EL (cell line): ENCODE measurements at regions not wholly inside any gene's neighbourhood (a gene's known extent, or its start where the extent isn't known, plus 50 kb on each side); places are given as distances from the start of the nearest gene placed in this dataset.
A peak's percentile ranks its signal among the peaks of the same experiment; 100 is the strongest.
"Not testable (repeated sequence)": the region's sequence is repeated elsewhere in the genome, so short reads cannot be mapped to it uniquely, and the experiment has no call there.

Experiments
- DNase-seq: peaks from one replicate; pipeline ENCODE4 v3.0.0-alpha.2; 2016

DNA sequence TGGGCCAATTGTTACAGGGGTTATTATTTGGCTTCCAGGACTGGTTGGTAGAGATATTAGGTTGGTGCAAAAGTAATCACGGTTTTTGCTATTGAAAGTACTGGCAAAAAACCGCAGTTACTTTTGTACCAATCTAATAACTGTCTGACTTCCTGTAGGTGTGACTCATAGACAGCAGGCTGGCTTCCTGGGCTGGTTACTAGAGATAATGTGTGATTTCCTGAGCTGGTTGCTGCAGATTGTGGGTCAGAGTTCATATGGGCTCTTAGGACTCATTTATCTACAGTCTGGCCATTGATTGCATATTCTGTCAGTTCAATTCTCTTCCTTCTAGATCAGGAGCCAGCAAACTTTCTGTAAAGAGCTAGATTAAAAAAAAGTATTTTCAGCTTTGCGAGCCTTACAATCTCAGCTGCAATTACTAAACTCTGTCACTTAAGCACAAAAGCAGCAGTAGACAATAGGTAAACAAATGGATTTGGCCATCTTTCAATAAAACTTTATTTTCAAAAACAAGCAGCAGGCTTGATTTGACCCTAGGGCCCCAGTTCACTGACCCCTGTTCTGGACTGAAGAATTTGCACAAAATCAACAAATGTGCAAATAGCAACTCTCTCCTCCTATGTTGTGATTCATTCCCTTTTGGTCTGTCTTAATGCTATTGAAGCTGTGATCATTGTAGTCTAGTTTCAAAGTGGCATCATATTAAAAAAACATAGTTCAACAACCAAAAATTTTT lies 50.8 kb upstream of the BOD1L1 start:
- peak; percentile 27 for DNase-seq

DNA sequence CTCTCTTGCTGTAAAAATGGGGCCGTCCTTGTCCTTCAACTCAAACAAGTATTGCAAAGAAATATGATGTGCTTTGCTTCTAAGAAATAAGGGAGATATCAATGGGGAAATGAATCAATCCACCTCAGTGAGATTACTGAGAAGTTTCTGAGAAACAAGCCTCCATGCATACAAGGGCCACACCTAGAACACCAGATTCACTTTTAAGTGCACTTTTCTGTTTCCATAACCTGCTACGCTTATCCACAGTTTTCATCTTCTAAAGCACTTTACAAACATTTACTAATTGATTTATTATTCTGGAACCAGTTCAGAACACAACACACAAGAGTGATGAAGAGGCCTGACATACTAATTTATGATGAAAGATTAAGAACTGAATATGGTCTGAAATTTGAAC lies 54.0 kb upstream of the BOD1L1 start:
- no peak for DNase-seq

GRCh38 chr4:13694256-13694655 lies 66.7 kb upstream of the BOD1L1 start:
- DNase-seq: no peak

DNA sequence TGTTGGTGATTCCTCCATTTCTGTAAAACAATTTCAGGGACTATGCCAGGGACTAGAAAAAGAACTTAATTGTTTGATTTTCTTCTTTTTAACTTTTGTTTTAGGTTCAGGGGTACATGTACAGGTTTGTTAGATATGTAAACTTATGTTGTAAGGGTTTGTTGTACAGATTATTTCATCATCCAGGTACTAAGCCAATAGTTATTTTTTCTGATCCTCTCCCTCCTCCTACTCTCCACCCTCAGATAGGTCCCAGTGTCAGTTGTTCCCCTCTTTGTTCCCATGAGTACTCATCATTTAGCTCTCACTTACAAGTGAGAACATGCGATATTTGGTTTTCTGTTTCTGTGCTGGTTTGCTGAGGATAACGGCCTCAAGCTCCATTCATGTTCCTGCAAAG lies 70.8 kb upstream of the BOD1L1 start:
- DNase-seq: no peak

DNA sequence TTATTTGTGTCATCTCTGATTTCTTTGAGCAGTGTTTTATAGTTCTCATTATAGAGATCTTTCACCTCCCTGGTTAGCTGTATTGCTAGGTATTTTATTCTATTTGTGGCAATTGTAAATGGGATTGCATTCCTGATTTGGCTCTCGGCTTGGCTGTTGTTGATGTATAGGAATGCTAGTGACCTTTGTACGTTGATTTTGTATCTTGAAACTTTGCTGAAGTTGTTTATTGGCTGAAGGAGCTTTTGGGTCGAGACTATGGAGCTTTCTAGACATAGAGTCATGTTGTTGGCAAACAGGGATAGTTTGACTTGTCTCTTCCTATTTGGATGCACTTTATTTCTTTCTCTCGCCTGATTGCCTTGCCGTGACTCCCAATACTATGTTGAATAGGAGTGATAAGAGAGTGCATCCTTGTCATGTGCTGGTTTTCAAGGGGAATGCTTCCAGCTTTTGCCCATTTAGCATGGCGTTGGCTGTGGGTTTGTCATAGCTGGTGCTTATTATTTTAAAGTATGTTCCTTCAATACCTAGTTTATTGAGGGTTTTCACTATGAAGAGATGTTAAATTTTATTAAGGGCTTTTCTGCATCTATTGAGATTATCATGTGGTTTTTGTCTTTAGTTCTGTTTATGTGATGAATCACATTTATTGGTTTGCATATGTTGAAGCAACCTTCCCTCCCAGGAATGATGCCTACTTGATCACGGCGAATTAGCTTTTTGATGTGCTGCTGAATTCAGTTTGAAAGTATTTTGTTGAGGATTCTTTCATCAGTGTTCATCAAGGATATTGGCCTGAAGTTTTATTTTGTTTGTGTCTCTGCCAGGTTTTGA lies 72.7 kb upstream of the BOD1L1 start:
- peak; percentile 93 for DNase-seq

GRCh38 chr4:13700858-13701140 lies 73.3 kb upstream of the BOD1L1 start:
- not testable (repeated sequence) for DNase-seq

DNA sequence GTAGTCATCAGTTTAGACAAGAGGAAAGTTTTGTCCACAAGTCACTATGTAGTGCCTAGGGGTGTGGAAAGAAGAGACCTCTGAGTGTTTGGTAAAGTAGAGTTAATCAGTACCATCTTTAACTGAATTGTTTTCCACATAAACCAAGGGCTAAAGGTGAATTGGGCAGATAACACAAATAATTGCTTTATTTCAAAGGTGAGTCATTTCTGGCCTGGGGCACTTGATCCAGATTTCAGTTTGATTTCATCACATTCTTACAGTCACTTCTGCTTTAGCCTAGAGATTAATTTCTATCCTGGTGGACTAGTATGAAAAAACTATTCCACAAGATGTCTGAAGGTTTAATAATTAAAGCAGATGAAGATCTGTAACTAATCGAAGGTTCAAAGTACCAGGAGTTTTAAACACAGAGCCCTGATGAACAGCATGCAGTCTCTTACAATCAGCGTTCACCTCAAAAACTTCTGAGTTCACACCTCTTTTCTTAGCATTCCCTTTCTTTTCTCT lies 74.5 kb upstream of the BOD1L1 start:
- DNase-seq: peak; percentile 89

DNA sequence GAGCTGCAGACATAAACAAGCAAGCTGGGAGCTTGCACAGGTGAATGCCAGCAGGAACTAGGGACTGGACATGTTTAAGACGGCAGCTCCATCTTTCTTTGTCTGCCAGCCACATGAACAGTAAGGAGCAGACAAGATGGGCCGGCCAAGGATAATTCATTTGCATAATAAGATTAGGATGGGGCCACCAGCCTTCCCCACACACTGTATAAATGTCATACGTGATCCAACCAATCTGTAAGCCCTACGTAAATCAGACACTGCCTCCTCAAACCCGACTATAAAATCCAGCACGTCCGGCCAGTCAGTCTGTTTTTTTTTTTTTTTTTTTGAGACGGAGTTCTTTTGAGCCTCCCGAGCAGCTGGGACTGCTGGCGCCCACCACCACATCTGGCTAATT lies 75.6 kb upstream of the BOD1L1 start:
- no peak for DNase-seq

- no peak for DNase-seq
These were observed 76.5 kb upstream of the BOD1L1 start for GRCh38 chr4:13704035-13704434.

GRCh38 chr4:13704761-13705160 lies 77.2 kb upstream of the BOD1L1 start:
- no peak for DNase-seq

DNA sequence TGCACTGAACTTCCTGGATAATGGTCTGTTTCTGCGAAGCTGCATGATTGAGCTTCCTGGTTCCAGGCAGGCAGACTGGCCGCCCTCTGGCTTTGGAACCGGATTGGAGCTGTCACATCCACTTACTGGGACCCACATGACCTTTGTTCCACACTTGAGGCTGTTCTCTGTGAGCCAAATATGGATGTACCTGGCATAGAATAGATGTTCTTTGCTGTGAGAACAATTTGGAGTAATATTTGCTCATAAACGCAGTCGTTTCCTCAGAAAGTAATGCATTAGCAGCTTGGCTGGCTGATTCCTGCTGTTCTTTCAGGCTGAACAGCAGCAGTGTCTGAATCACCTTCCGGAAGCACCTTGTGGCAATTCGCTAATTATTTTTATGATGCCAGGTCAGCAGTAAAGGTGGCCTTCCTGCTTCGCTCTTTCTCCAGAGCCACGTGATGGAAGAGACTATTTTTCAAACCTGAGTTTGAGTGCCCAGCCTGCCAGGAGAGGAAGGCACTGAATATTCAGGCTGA lies 78.1 kb upstream of the BOD1L1 start:
- no peak for DNase-seq

DNA sequence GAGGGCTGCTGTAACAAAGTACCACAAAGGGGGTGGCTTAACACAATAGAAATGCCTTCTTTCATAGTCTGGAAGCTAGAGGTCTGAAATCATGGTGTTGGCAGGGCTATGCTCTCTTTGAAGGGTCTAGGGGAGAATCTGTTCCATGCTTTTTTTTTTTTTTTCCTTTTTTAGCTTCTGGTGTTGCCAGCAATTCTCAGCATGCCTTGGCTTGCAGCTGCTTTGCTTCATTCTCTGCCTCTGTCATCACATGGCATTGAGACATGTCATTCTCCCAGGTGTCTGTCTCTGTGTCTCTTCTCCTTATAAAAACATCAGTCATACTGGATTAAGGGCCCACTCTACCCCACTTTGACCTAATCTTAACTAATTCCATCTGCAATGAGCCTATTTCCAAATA lies 78.6 kb upstream of the BOD1L1 start:
- DNase-seq: no peak

- no peak for DNase-seq
These were observed 79.2 kb upstream of the BOD1L1 start for GRCh38 chr4:13706716-13707115.

- no peak for DNase-seq
These were observed 82.8 kb upstream of the BOD1L1 start for GRCh38 chr4:13710246-13710885.

- no peak for DNase-seq
These were observed 83.8 kb upstream of the BOD1L1 start for GRCh38 chr4:13711233-13711785.

GRCh38 chr4:13721894-13722293 lies 94.4 kb upstream of the BOD1L1 start:
- no peak for DNase-seq

DNA sequence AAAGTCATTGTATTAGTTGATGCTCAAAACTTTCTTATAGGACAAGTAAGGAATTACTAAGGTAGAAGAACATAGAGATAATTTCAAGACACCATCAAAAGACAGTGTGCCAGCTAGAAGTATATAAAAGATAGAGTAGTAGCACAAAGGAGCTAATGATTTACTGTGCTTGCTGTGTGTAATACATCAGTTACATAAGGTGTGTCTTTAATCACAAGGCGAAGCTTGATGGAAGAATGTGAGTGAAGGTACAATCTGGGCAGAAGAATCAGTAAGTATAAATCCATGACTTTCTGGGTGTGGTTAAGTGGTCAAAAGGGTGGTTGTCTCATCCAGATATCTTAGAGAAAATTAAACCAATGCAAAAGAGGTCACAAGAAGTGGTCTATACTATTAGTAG lies 95.1 kb upstream of the BOD1L1 start:
- no peak for DNase-seq

DNA sequence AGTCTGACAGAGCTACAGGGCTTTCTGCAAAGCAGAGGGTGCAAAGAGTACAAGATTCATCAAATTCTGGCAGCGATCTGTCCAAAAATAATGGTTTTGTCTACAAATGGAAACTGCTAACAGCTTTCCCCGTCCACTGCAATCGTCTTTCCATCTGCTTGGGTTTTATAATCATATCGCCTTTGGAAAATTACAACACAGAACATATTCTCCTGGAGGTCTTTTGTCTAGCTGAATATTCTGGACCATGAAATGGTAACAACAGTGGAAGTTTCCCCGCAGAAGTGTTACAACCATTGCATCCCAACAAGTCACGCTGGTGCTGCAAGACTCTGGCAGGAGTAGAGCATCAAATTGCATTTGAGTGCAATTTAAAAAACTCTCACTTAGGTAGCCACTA lies 101.2 kb upstream of the BOD1L1 start:
- DNase-seq: no peak

GRCh38 chr4:13731019-13731418 lies 103.5 kb upstream of the BOD1L1 start:
- no peak for DNase-seq

- no peak for DNase-seq
These were observed 106.3 kb upstream of the BOD1L1 start for GRCh38 chr4:13733817-13734216.

GRCh38 chr4:13750594-13750993 lies 123.1 kb upstream of the BOD1L1 start:
- no peak for DNase-seq

DNA sequence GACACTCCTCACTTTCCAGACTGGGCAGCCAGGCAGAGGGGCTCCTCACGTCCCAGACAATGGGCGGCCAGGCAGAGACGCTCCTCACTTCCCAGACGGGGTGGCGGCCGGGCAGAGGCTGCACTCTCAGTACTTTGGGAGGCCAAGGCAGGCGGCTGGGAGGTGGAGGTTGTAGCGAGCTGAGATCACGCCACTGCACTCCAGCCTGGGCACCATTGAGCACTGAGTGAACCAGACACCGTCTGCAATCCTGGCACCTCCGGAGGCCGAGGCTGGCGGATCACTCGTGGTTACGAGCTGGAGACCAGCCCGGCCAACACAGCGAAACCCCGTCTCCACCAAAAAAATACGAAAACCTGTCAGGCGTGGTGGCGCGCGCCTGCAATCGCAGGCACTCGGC lies 134.1 kb upstream of the BOD1L1 start:
- not testable (repeated sequence) for DNase-seq

GRCh38 chr4:13762130-13762529 lies 134.6 kb upstream of the BOD1L1 start:
- DNase-seq: no peak
